Endothelial cell of umbilical vein (primary cell): ENCODE measurements at regions not wholly inside any gene's neighbourhood (a gene's known extent, or its start where the extent isn't known, plus 50 kb on each side); places are given as distances from the start of the nearest gene placed in this dataset.

Experiments
- BruUV-seq: library from RNA; stranded (reverse); fragments of 400-500 nt; replicated peaks from 2 replicates; lab custom pipeline; 2021; lab: Mats Ljungman, UMichigan
- CTCF ChIA-PET: fragments of 300-600, 350-600 bp; sonication (Branson Sonifier 250); formaldehyde crosslinking; loops from one replicate; lab custom pipeline; 2021; ENCODE audit warnings: antibody characterized with exemption, inconsistent platforms; lab: Charles Lee
- POLR2A ChIA-PET: fragments of 300-600, 350-600 bp; sonication (Branson Sonifier 250); formaldehyde crosslinking; loops from one replicate; lab custom pipeline; 2021; ENCODE audit warnings: antibody characterized with exemption, inconsistent platforms; lab: Charles Lee
- DNase-seq: peaks from one replicate; pipeline ENCODE4 v3.0.0-alpha.2; 2011; ENCODE audit warnings: low read depth, low spot score
- FAIRE-seq: peaks from 2 replicates; lab custom pipeline; 2011; peaks lifted over from hg19 to GRCh38; lab: Jason Lieb, UNC
- H2AFZ ChIP-seq: 2 replicates; pipeline ENCODE4 v1.6.0; 2012; ENCODE audit warnings: low read depth, low read length, control low read depth, inconsistent platforms
- H3K27ac ChIP-seq: 2 replicates; pipeline ENCODE4 v1.5.1; 2011; ENCODE audit warnings: low read depth, mild to moderate bottlenecking, control low read depth, low read length, moderate library complexity; ENCODE audit not compliant: insufficient read depth
- H3K27me3 ChIP-seq, 2 experiments: 2 replicates each; pipeline versions ENCODE4 v1.6.0 to v1.6.1; 2011; ENCODE audit warnings: low read length in 2 of 2, mixed read lengths in 1 of 2; ENCODE audit not compliant: control insufficient read depth in 2 of 2, insufficient read depth in 2 of 2
- H3K36me3 ChIP-seq, 2 experiments: 2 replicates in 1 of 2; 3 replicates in 1 of 2; pipeline ENCODE4 v1.5.1; 2011; ENCODE audit warnings: low read length in 2 of 2, mild to moderate bottlenecking in 1 of 2, moderate library complexity in 1 of 2; ENCODE audit not compliant: control insufficient read depth in 2 of 2, insufficient read depth in 2 of 2; ENCODE audit errors: extremely low read depth in 1 of 2
- H3K4me1 ChIP-seq: 3 replicates; pipeline ENCODE4 v1.5.1; 2011; ENCODE audit warnings: mild to moderate bottlenecking, low read length; ENCODE audit not compliant: control insufficient read depth, insufficient read depth; ENCODE audit errors: extremely low read depth
- H3K4me2 ChIP-seq: 2 replicates; pipeline ENCODE4 v1.6.1; 2011; ENCODE audit warnings: low read length, control low read depth, mixed read lengths; ENCODE audit not compliant: insufficient read depth
- H3K4me3 ChIP-seq, 3 experiments: fragments of 200-600 bp in 1 of 3; sonication (generic), shearing (Covaris generic) in 1 of 3; replicated peaks in 1 of 3; 2 replicates each; pipeline ENCODE4 v1.5.1; 2011 to 2016; ENCODE audit warnings: control low read depth in 3 of 3, low read length in 3 of 3, mild to moderate bottlenecking in 2 of 3, inconsistent platforms in 1 of 3, low read depth in 1 of 3, moderate library complexity in 1 of 3; ENCODE audit not compliant: insufficient read depth in 1 of 3
- H3K79me2 ChIP-seq: 2 replicates; pipeline ENCODE4 v1.6.0; 2012; ENCODE audit warnings: low read length, inconsistent platforms; ENCODE audit not compliant: control insufficient read depth, insufficient read depth
- H3K9ac ChIP-seq: replicated peaks from 2 replicates; pipeline ENCODE3; 2011; ENCODE audit warnings: low read length, control low read depth; ENCODE audit not compliant: insufficient read depth; ENCODE audit errors: extremely low read depth
- H3K9me1 ChIP-seq: replicated peaks from 3 replicates; pipeline ENCODE4 v1.6.0; 2011; ENCODE audit warnings: mild to moderate bottlenecking, low read length; ENCODE audit not compliant: control insufficient read depth, insufficient read depth; ENCODE audit errors: extremely low read depth
- H3K9me3 ChIP-seq: replicated peaks from 2 replicates; pipeline ENCODE4 v1.5.1; 2012; ENCODE audit warnings: low read length, inconsistent platforms; ENCODE audit not compliant: control insufficient read depth, insufficient read depth
- H4K20me1 ChIP-seq: replicated peaks from 2 replicates; pipeline ENCODE3; 2011; ENCODE audit warnings: mild to moderate bottlenecking, low read length; ENCODE audit not compliant: control insufficient read depth, insufficient read depth; ENCODE audit errors: extremely low read depth
- CTCF ChIP-seq, 2 donors: IDR thresholded peaks; 1 replicate in 1 of 2; 2 replicates in 1 of 2; pipeline ENCODE4 v1.5.1; 2011; ENCODE audit warnings: low read length in 2 of 2, mild to moderate bottlenecking in 2 of 2, moderate library complexity in 2 of 2, control low read depth in 1 of 2, inconsistent platforms in 1 of 2, low read depth in 1 of 2; ENCODE audit not compliant: insufficient read depth in 1 of 2; ENCODE audit errors: extremely low read depth in 1 of 2
- EZH2 ChIP-seq: IDR thresholded peaks from 2 replicates; pipeline ENCODE4 v1.6.1; 2012; ENCODE audit warnings: borderline replicate concordance, low read depth, mild to moderate bottlenecking, moderate library complexity, low read length, inconsistent platforms; ENCODE audit not compliant: severe bottlenecking
- FOS ChIP-seq: IDR thresholded peaks from 2 replicates; pipeline ENCODE4 v1.6.1; 2011; ENCODE audit warnings: mild to moderate bottlenecking, low read length, moderate library complexity, borderline replicate concordance; ENCODE audit not compliant: insufficient read depth
- GATA2 ChIP-seq: IDR thresholded peaks from 2 replicates; pipeline ENCODE4 v1.7.0; 2011; ENCODE audit warnings: low read depth, mild to moderate bottlenecking, moderate library complexity, mixed read lengths, low read length; ENCODE audit not compliant: insufficient read length, insufficient read depth
- JUN ChIP-seq: IDR thresholded peaks from 2 replicates; pipeline ENCODE4 v1.6.1; 2011; ENCODE audit warnings: borderline replicate concordance, low read depth; ENCODE audit not compliant: insufficient read length, insufficient read depth
- MYC ChIP-seq: IDR thresholded peaks from one replicate; pipeline ENCODE4 v1.6.1; 2011; ENCODE audit warnings: mild to moderate bottlenecking, low read depth, low read length
- POLR2A ChIP-seq: IDR thresholded peaks from 2 replicates; pipeline ENCODE4 v1.6.1; 2012; ENCODE audit warnings: low read depth, mild to moderate bottlenecking, control low read depth, low read length
- POLR2AphosphoS5 ChIP-seq: IDR thresholded peaks from 2 replicates; pipeline ENCODE4 v1.6.1; 2012; ENCODE audit warnings: low read depth, mild to moderate bottlenecking, control low read depth, low read length, moderate library complexity; ENCODE audit not compliant: insufficient read depth
- dilution Hi-C: fragments of 300-500 bp; cut with MboI; formaldehyde crosslinking; loops from one replicate; pipeline ENCODE4 v1.15.0; 2019; ENCODE audit warnings: low sequenced_read_pairs; ENCODE audit not compliant: extremely low pct_ligation_motif_present
- intact Hi-C: fragments of 100-400 bp; cut with micrococcal nuclease; formaldehyde crosslinking; loops from one replicate; pipeline ENCODE4 v1.10.0; 2022
- TF ChIP-seq, protein P1 (sequence below): IDR thresholded peaks from 2 replicates; pipeline ENCODE4 v1.6.1; 2011; ENCODE audit not compliant: insufficient read depth, insufficient read length

- TF ChIP-seq EZH2 (no peak), POLR2A (no peak), CTCF (IDR thresholded peaks at IDR 0.05; ENCODE audit: extremely low read depth in 1 of 2, insufficient read depth in 1 of 2, low read depth in 1 of 2, low read length in 2 of 2) (no peak), MYC (no peak), JUN (no peak), GATA2 (no peak), FOS (no peak), POLR2AphosphoS5 (no peak)
- TF ChIP-seq, protein P1, sequence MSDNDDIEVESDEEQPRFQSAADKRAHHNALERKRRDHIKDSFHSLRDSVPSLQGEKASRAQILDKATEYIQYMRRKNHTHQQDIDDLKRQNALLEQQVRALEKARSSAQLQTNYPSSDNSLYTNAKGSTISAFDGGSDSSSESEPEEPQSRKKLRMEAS, result no peak
- H3K79me2 ChIP-seq, result no peaks in the 10 kb centered on the region
- dilution Hi-C loops, result no loop called here
- no peaks in the 10 kb centered on the region for H3K4me1 ChIP-seq
- no peak overlapping the region for H2AFZ ChIP-seq
- no peaks in the 10 kb centered on the region for H3K27me3 ChIP-seq
- no peak overlapping the region for H3K27ac ChIP-seq
- intact Hi-C loops, result no loop called here
- H3K9me3 ChIP-seq, result no peaks in the 10 kb centered on the region
- ChIA-PET POLR2A (no interaction called here), CTCF (no interaction called here)
- no peak overlapping the region for H3K9ac ChIP-seq
- no peaks in the 10 kb centered on the region for H3K36me3 ChIP-seq
- no peak for FAIRE-seq
- H3K4me2 ChIP-seq, result no peak overlapping the region
- H3K9me1 ChIP-seq, result no peaks in the 10 kb centered on the region
- no peak overlapping the region for H3K4me3 ChIP-seq
- no peaks in the 10 kb centered on the region for H4K20me1 ChIP-seq
- no peak for DNase-seq
- BruUV-seq, result no TSS peak
These were observed 779.6 kb upstream of the HTR2C start for GRCh38 chrX:113804291-113804690.
